ES-I3 (cell line): ENCODE measurements at regions not wholly inside any gene's neighbourhood (a gene's known extent, or its start where the extent isn't known, plus 50 kb on each side); places are given as distances from the start of the nearest gene placed in this dataset.

Experiments used
- H3K36me3 ChIP-seq: 2 replicates; pipeline ENCODE4 v1.6.1; 2013; ENCODE audit warnings: mild to moderate bottlenecking, low read length, control low read depth, moderate library complexity; ENCODE audit not compliant: insufficient read depth
- H3K4me1 ChIP-seq: 2 replicates; pipeline ENCODE4 v1.6.1; 2013; ENCODE audit warnings: mild to moderate bottlenecking, control low read depth, low read length; ENCODE audit not compliant: insufficient read depth
- H3K9ac ChIP-seq: 2 replicates; pipeline ENCODE4 v1.6.1; 2013; ENCODE audit warnings: low read depth, mild to moderate bottlenecking, low read length, moderate library complexity
- H3K9me3 ChIP-seq: 2 replicates; pipeline ENCODE4 v1.6.1; 2013; ENCODE audit warnings: mild to moderate bottlenecking, low read length, moderate library complexity; ENCODE audit not compliant: control insufficient read depth, insufficient read depth

DNA sequence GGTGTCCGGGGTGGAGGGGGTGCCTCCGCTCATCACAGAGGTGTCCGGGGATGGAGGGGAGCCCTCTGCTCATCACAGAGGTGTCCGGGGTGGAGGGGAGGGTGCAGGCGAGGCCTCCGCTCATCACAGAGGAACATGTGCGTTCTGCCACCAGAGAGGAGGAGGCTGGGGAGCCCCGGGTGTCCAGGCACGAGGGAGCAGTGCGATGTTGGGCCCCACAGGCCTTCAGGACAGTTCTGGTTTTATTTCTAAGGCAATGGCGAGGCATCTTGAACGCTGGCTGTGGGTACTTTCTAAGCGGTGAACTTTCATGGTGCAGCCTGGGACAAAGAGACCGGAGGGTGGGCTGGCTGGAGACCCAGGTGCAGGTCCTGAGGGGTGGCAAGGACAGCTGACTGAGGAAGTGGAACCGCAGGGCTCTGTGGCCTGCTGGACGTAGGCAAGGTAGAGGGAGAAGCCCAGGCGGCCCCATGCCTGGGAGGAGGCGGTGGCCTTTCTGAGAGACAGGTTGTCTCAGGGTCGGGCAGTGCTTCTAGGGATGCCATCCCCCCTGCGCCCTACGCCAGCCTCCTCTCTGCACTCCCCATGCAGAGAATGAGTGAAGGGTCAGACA, 196.6 kb upstream of the SALL3 start:
- Histone ChIP-seq H3K4me1 (no peaks in the 10 kb centered on the region), H3K9ac (no peak overlapping the region), H3K9me3 (no peaks in the 10 kb centered on the region), H3K36me3 (no peaks in the 10 kb centered on the region)

DNA sequence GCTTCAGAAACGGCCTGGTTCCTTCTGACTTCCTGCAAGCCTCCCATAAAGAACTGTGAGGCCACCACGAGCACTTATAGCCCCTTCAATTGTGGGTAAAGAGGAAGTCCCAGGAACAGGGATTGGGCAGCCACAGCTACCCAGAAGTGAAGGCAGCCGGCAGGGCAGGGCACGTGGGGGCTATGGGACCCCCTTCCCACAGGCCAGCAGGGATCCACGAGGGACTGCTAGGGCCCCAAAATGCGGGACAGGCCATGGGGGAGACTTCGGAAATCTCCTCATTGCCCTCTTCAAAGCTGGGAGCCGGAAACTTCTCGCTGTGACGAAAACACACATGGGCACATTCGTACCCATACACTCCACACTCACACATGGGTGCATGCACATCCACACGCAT, 196.1 kb upstream of the SALL3 start:
- no peaks in the 10 kb centered on the region for H3K9me3 ChIP-seq
- H3K36me3 ChIP-seq = no peaks in the 10 kb centered on the region
- H3K9ac ChIP-seq = no peak overlapping the region
- H3K4me1 ChIP-seq = no peaks in the 10 kb centered on the region

DNA sequence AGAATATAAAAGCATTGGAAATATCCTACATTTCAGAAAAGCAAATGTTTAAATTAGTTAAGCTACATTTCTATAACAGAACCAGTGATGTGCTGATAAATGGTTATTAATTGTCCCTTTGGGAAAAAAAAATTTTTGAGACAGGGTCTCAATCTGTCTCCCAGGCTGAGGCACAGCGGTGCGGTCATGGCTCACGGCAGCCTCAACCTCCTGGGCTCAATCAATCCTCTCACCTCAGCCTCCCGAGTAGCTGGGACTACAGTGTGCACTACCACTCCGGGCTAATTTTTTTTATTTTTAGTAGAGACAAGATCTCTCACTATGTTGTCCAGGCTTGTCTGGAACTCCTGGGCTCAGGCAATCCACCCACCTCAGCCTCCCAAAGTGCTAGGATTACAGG, 194.8 kb upstream of the SALL3 start:
- H3K9ac ChIP-seq = no peak overlapping the region

DNA sequence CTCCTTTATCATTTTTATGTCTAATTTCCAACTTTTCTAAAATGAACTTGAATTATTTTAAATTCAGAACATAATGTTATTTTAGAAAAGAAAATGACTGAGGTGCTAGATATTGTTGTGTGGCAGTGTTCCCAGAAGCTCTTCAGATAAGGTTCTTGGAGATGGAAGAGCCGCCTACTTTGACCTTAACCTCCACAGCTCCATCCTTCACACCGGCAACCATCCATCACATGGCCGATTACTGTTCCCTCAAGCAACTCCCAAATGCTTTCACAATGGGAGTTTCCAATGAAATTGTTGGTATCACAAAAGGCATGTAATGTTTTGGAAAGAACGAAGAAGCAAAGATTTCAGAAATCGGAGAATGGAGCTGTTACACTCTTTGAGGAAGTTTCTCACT, 193.9 kb upstream of the SALL3 start:
- H3K4me1 ChIP-seq = no peaks in the 10 kb centered on the region
- no peaks in the 10 kb centered on the region for H3K9me3 ChIP-seq
- H3K36me3 ChIP-seq = no peaks in the 10 kb centered on the region
- H3K9ac ChIP-seq = no peak overlapping the region

More for the DNA sequence above, 194.8 kb upstream of the SALL3 start:
- H3K4me1 ChIP-seq = no peaks in the 10 kb centered on the region
- no peaks in the 10 kb centered on the region for H3K9me3 ChIP-seq
- H3K36me3 ChIP-seq = no peaks in the 10 kb centered on the region

DNA sequence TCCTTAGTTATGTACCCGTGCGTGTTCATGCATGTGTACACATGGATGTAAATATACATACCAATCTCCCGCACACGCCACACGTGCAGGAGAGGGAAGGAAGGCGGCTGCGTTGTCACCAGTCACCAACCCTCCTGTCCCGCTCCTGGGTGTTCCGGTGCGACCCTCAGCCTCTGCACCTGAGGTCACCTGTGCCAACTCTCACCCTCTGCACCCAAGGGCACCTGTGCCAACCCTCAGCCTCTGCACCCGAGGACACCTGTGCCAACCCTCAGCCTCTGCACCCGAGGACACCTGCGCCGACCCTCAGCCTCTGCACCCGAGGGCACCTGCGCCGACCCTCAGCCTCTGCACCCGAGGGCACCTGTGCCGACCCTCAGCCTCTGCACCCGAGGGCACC, 192.8 kb upstream of the SALL3 start:
- no peaks in the 10 kb centered on the region for H3K9me3 ChIP-seq
- H3K4me1 ChIP-seq = no peaks in the 10 kb centered on the region
- no peaks in the 10 kb centered on the region for H3K36me3 ChIP-seq
- no peak overlapping the region for H3K9ac ChIP-seq

DNA sequence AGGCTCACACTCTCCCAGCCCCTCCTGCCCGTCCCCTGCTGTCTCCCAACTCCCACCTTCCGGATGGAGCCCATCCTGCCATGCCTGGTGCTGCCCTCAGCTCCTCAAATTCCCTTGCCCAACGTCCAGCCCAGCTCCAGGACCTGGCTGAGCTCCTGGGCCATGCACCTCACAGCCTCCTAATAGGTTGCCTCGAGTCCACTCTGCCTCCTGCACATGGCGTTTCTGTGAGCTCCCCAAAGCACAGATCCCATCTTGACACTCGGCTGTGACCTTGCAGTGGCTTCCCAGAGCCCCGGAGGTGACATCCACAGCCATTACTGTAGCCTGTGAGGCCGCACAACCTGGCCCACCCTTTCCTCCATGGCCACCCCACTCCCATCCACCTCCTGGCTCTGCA, 191.9 kb upstream of the SALL3 start:
- no peaks in the 10 kb centered on the region for H3K9me3 ChIP-seq

DNA sequence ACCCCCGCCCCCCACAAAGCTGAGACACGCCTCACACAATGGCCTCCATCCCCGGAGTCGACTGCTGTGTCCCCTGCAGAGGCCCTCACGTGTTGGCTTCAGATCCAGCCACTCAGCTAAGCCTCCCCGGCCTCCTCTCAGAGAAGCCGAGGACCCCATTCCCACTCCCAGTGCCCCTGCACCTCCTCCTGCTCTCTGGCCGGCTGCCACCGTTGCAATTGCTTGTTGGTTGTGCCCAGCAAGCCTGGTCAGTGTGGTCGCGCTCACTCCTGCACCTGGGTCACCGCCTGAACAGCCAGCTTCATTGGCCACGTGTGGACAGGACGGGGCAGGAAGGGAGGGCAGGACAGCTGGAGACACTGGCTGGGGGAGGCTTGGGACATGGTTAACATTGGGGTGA, 191.5 kb upstream of the SALL3 start:
- no peaks in the 10 kb centered on the region for H3K9me3 ChIP-seq
- H3K4me1 ChIP-seq = no peaks in the 10 kb centered on the region
- no peak overlapping the region for H3K9ac ChIP-seq
- no peaks in the 10 kb centered on the region for H3K36me3 ChIP-seq

More for the DNA sequence above, 191.9 kb upstream of the SALL3 start:
- Histone ChIP-seq H3K9ac (no peak overlapping the region), H3K4me1 (no peaks in the 10 kb centered on the region), H3K36me3 (no peaks in the 10 kb centered on the region)

DNA sequence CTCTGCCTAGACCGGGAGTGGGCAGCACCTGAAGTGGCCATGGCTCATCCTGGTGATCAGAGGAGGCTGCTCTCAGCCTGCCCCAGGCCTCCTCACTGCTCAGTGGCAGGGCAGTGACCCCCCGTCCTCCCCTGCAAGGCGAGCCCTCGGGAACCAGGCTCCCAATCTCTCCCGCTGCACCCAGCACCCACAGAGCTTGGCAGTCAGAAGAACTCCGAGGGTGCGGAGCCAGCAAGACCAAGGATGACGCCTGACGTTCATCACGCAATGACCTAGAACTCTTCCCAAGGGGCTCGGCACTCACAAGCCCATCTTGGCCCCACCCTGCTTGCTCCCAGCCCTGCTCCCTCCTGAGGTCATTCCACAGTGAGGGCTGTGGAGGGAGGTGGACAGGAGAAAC, 189.8 kb upstream of the SALL3 start:
- no peaks in the 10 kb centered on the region for H3K9me3 ChIP-seq
- H3K9ac ChIP-seq = no peak overlapping the region
- H3K36me3 ChIP-seq = no peaks in the 10 kb centered on the region
- H3K4me1 ChIP-seq = no peaks in the 10 kb centered on the region

DNA sequence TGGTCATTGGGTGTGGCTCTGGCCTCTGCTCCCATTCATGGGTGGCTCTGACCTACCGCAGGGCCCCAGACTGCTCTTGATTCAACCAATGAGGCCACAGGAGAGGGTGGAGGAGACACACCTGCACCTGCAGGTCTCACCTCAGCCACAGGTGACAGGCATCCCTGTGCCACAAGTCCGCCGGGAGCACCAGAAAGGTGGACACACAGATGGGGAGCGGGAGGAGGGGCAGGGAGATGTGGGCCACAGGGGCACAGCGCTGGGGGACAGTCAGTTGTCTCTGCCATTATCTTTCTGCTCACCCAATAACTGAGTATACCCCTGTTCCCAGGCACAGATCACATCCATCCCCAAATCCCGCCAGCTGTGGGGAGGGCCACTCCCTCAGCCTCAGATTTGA, 189.1 kb upstream of the SALL3 start:
- no peaks in the 10 kb centered on the region for H3K4me1 ChIP-seq
- no peak overlapping the region for H3K9ac ChIP-seq
- H3K36me3 ChIP-seq = no peaks in the 10 kb centered on the region
- H3K9me3 ChIP-seq = no peaks in the 10 kb centered on the region

DNA sequence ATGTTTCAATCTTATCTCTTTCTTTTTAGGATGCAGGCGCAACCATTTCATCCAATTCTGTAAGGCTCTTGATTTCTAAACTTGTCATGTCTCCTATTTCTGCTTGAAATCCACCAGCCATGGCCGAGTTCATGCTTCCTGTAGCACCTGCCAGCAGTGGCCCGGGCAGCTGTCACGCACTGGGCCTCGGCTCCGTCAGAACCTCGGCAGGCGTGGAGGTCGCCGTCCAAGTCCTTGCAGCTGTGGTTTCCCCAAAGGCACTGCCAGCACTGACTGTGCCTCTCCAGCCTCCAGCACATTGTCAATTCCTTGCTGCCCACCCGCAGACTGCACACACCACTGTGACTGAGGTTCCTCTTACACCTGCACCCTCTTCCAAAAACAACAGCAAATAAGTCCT, 188.7 kb upstream of the SALL3 start:
- Histone ChIP-seq H3K4me1 (no peaks in the 10 kb centered on the region), H3K36me3 (no peaks in the 10 kb centered on the region), H3K9me3 (no peaks in the 10 kb centered on the region), H3K9ac (no peak overlapping the region)

DNA sequence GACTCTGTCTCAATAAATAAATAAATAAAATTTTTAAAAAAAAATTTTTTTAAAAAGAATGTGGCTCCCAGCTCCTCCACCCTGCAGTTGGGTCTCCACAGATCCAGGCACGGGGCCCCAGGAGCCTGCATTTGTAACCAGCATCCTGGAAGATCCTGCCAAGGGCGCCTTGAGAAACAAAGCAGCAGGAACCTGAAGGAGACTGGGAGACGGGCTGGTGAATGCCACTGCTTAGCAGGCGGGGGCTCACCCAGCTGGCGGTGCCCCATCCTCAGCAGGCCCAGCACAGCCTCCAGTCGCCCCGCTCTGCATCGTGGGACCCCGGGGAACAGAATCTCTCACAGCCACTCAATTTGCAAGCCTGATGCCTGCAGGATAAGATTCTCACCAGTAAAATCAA, 187.5 kb upstream of the SALL3 start:
- no peak overlapping the region for H3K9ac ChIP-seq
- H3K36me3 ChIP-seq = no peaks in the 10 kb centered on the region
- H3K4me1 ChIP-seq = no peaks in the 10 kb centered on the region
- H3K9me3 ChIP-seq = no peaks in the 10 kb centered on the region

DNA sequence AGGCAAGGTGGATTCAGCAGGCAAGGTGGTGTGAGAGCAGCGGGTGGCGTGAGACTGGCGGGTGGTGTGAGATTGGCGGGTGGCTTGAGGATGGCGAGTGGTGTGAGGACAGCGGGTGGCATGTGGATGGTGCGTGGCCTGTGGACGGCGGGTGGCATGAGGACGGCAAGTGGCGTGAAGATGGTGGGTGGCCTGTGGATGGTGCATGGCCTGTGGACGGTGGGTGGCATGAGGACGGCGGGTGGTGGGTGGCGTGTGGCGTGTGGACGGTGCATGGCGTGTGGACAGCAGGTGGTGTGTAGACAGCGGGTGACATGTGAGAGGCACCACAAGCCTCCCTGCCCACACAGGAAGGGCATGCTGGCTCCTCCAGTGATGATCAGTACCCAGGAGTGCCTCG, 186.9 kb upstream of the SALL3 start:
- Histone ChIP-seq H3K9me3 (no peaks in the 10 kb centered on the region), H3K9ac (no peak overlapping the region), H3K4me1 (no peaks in the 10 kb centered on the region)

DNA sequence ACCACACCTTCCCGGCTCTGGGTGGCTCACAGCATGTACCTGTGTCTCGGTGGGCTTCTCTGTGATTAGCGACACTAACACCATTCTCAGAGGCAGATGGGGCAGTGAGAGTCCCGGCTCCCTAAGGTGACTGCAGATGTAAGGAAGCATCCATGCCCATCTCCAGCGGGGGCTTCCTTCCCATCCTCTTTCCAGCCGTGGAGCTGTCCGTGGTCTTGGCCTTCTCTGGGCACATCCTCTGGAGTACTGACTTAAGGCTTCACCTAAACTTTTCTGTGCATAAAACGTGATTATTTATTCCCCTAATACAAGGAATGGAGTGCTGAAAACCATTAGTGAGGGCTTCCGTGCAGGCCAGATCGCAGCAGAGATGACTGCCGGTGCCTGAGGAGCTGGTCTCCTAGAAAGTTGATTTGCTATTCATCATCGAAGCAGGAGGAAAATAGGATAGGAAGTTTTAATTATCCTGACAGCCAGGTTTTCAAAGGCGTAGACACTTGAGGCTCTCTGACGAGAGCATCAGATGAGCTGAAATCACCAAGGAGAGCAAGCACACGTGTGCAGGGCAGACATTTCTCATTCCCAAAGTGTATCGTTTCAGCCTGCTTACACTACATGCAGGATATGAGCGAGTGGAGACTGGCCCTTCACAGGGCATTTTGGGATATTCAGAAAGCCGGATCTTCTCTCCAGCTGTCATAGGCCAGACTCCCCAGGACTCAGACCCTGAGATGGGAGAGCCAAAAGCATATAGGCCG, 186.1 kb upstream of the SALL3 start:
- no peaks in the 10 kb centered on the region for H3K36me3 ChIP-seq
- H3K9me3 ChIP-seq = no peaks in the 10 kb centered on the region
- H3K4me1 ChIP-seq = no peaks in the 10 kb centered on the region
- H3K9ac ChIP-seq = no peak overlapping the region

More for the DNA sequence above, 186.9 kb upstream of the SALL3 start:
- no peaks in the 10 kb centered on the region for H3K36me3 ChIP-seq

DNA sequence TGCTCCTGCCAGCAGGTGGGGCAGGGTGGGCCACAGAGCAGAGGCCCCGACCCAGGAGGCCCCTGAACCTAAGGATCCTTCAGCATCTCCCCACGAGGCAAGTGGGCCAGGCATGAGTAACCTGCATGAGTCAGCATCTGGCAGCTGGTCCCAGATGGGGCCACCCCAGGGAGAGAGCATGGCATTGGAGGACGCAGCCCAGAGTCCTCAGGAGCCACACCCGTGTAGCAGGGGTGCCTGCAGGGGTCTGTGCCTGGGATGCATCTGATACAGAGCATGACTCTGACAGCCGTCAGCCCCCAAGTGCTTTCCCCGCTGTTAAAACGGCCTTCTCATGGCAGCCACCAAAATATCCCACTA, 185.6 kb upstream of the SALL3 start:
- Histone ChIP-seq H3K4me1 (no peaks in the 10 kb centered on the region), H3K9ac (no peak overlapping the region), H3K9me3 (no peaks in the 10 kb centered on the region), H3K36me3 (no peaks in the 10 kb centered on the region)

DNA sequence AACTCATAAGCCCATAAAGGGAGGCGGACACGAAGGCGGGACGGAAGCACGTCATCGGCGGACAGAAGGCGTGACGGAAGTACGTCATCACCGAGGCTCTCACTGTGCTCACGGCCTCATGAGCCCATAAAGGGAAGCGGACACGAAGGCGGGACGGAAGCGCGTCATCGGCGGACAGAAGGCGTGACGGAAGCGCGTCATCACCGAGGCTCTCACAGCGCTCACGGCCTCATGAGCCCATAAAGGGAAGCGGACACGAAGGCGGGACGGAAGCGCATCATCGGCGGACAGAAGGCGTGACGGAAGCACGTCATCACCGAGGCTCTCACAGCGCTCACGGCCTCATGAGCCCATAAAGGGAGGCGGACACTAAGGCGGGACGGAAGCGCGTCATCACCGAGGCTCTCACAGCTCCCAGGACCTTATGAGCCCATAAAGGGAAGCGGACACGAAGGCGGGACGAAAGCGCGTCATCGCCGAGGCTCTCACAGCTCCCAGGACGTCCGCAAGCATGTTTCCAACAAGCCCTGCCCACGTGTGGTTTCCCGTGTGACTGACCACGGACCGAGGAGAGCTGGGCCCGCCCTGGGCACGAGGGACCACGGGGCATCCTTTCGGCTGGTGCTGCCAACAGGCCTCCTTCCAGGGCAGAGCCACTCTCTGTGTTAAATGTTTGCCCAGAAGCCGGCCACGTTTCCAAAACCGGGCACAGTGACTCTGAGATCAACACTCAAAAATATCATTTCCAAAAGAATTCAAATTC, 182.7 kb upstream of the SALL3 start:
- no peaks in the 10 kb centered on the region for H3K9me3 ChIP-seq
- H3K4me1 ChIP-seq = no peaks in the 10 kb centered on the region
- H3K9ac ChIP-seq = no peak overlapping the region
- no peaks in the 10 kb centered on the region for H3K36me3 ChIP-seq
